ENCODE measurements at regions not wholly inside any gene's neighbourhood (a gene's known extent, or its start where the extent isn't known, plus 50 kb on each side); places are given as distances from the start of the nearest gene placed in this dataset.

- Histone ChIP-seq H3K79me2 (ENCODE audit: low read length) (0 out of 2 replicates have a peak, but pooled peaks cover 3% of the 10 kb centered on the region), H3K27ac (ENCODE audit: low read length) (no peak overlapping the region), H4K20me1 (ENCODE audit: insufficient read depth, low read depth, low read length) (no peaks in the 10 kb centered on the region)
Measured at GRCh38 chr2:22690096-22690495, 694.9 kb upstream of the KLHL29 start.

DNA sequence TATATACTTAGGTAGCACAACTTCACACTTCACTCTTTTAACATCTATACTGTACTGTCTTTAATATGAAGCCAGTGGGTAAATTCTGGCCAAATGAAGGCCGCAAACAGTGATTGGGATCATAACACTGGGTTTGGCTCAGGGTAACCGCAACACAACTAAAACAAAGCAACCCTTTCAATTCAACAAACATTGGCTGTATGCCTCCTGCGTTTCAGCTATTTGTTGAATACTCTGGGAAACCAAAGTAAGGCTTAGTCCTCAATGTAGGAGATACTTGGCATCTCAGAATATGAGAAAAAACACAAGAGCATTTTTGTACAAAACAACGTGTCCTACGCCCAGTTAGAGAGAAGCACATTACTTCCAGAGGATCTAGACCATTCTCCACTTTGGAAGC is 693.3 kb upstream of the KLHL29 start:
- peak overlapping the region; percentile 64 for H3K9ac ChIP-seq (ENCODE audit: low read length)
- no peaks in the 10 kb centered on the region for H3K27me3 ChIP-seq (ENCODE audit: low read length)
- H3K9me3 ChIP-seq (ENCODE audit: low read length): no peaks in the 10 kb centered on the region
- H3K27ac ChIP-seq (ENCODE audit: low read length): peak overlapping the region; percentile 97
- peak overlapping the region; percentile 26; the same call in 1 of the 2 replicates for H2AFZ ChIP-seq (ENCODE audit: low read length)
- no peaks in the 10 kb centered on the region for H3K9me2 ChIP-seq (replicated peaks; ENCODE audit: insufficient read depth, low read length)
- H3K4me3 ChIP-seq (ENCODE audit: low read length): peak overlapping the region; percentile 62
- H3K4me1 ChIP-seq (ENCODE audit: low read length): peaks cover 68% of the 10 kb centered on the region
- H3K4me2 ChIP-seq (ENCODE audit: low read depth, low read length, poor library complexity, severe bottlenecking): peak overlapping the region; percentile 79
- no peak for DNase-seq
- 0 out of 2 replicates have a peak, but pooled peaks cover 3% of the 10 kb centered on the region for H3K79me2 ChIP-seq (ENCODE audit: low read length)
- no peaks in the 10 kb centered on the region; the same call in 1 of the 2 replicates for H3K36me3 ChIP-seq (ENCODE audit: insufficient read depth, low read length)
- H4K20me1 ChIP-seq (ENCODE audit: insufficient read depth, low read depth, low read length): no peaks in the 10 kb centered on the region

More at GRCh38 chr2:22690096-22690495, 694.9 kb upstream of the KLHL29 start:
- H3K9me3 ChIP-seq (ENCODE audit: low read length): no peaks in the 10 kb centered on the region
- no peaks in the 10 kb centered on the region for H3K9me2 ChIP-seq (replicated peaks; ENCODE audit: insufficient read depth, low read length)
- no peak overlapping the region for H3K4me3 ChIP-seq (ENCODE audit: low read length)
- DNase-seq: no peak
- H3K27me3 ChIP-seq (ENCODE audit: low read length): no peaks in the 10 kb centered on the region
- no peak overlapping the region for H2AFZ ChIP-seq (ENCODE audit: low read length)
- H3K4me2 ChIP-seq (ENCODE audit: low read depth, low read length, poor library complexity, severe bottlenecking): peak overlapping the region; percentile 16
- peaks cover 52% of the 10 kb centered on the region for H3K4me1 ChIP-seq (ENCODE audit: low read length)
- H3K36me3 ChIP-seq (ENCODE audit: insufficient read depth, low read length): peaks cover 7% of the 10 kb centered on the region; the same call in 1 of the 2 replicates
- no peak overlapping the region for H3K9ac ChIP-seq (ENCODE audit: low read length)

DNA sequence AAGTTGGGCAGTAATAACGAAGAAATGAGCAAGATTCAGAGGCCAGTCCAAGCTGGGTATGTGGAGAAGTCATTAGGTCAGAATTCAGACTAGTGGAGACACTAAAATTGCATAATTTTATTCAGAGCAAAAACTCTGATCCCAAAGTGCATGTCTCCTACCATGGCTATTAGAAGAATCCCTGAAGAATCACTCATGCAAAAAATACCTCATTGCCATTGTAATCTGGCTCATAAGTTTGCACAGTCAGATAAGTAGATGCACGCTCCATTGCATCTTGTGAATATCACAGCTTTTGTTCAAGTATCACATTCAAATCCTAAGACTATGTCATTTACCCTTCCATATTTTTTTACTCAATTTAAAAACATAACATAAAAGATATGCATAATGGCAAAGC is 692.2 kb upstream of the KLHL29 start:
- H3K4me3 ChIP-seq (ENCODE audit: low read length): peak overlapping the region; percentile 62
- H3K79me2 ChIP-seq (ENCODE audit: low read length): 0 out of 2 replicates have a peak, but pooled peaks cover 3% of the 10 kb centered on the region
- H3K9me2 ChIP-seq (replicated peaks; ENCODE audit: insufficient read depth, low read length): no peaks in the 10 kb centered on the region
- no peaks in the 10 kb centered on the region for H3K27me3 ChIP-seq (ENCODE audit: low read length)
- peak overlapping the region; percentile 97 for H3K27ac ChIP-seq (ENCODE audit: low read length)
- DNase-seq: peak; percentile 91
- H2AFZ ChIP-seq (ENCODE audit: low read length): no peak overlapping the region
- peak overlapping the region; percentile 64 for H3K9ac ChIP-seq (ENCODE audit: low read length)
- peaks cover 74% of the 10 kb centered on the region for H3K4me1 ChIP-seq (ENCODE audit: low read length)
- peak overlapping the region; percentile 79 for H3K4me2 ChIP-seq (ENCODE audit: low read depth, low read length, poor library complexity, severe bottlenecking)
- no peaks in the 10 kb centered on the region for H4K20me1 ChIP-seq (ENCODE audit: insufficient read depth, low read depth, low read length)
- no peaks in the 10 kb centered on the region for H3K36me3 ChIP-seq (ENCODE audit: insufficient read depth, low read length)
- no peaks in the 10 kb centered on the region for H3K9me3 ChIP-seq (ENCODE audit: low read length)

DNA sequence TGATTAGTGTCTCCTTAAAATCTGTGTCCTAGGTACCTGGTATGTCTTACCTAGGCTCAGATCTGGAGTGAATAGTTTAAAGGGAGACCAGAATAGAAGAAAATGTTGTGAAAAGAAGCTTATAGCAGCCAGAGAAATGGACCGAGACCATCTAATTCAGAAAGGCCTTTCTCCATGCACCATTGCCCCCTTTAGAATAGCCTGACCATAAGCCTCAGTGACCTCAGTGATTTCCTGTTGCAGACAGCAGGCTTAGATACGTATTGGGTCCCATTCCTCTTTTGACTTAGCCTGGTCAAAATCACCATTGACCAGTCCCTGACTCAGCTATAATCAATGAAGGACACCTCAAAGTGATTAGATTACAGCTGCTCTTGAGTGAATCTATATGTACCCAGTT is 690.7 kb upstream of the KLHL29 start:
- Histone ChIP-seq H3K9me2 (replicated peaks; ENCODE audit: insufficient read depth, low read length) (no peaks in the 10 kb centered on the region), H3K36me3 (ENCODE audit: insufficient read depth, low read length) (no peaks in the 10 kb centered on the region), H2AFZ (ENCODE audit: low read length) (no peak overlapping the region), H3K27ac (ENCODE audit: low read length) (peak overlapping the region; percentile 97), H3K27me3 (ENCODE audit: low read length) (no peaks in the 10 kb centered on the region), H3K4me2 (ENCODE audit: low read depth, low read length, poor library complexity, severe bottlenecking) (peak overlapping the region; percentile 79), H3K4me1 (ENCODE audit: low read length) (peaks cover 85% of the 10 kb centered on the region), H4K20me1 (ENCODE audit: insufficient read depth, low read depth, low read length) (no peaks in the 10 kb centered on the region), H3K79me2 (ENCODE audit: low read length) (0 out of 2 replicates have a peak, but pooled peaks cover 3% of the 10 kb centered on the region), H3K9me3 (ENCODE audit: low read length) (no peaks in the 10 kb centered on the region), H3K4me3 (ENCODE audit: low read length) (peak overlapping the region; percentile 62), H3K9ac (ENCODE audit: low read length) (peak overlapping the region; percentile 64)
- DNase-seq: peak; percentile 82

DNA sequence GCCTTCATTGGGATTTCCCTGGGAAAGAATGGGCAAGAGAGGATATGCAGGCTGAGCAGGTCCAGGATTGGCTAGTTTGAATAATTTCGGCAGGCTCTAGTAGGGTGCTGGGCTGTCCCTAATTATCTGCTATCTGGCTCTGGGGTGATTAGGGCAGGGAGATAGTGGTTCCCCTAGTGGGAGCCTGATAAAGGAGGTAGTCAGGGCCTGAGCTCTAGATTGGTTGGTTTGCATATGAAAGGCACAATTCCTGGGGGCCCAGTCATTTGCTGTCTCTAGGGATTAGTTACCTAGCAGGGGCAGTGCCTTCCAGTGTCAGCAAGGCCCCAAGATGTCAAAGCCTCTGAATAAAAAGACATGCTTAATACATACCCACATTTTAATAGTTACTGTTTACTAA is 690.1 kb upstream of the KLHL29 start:
- H4K20me1 ChIP-seq (ENCODE audit: insufficient read depth, low read depth, low read length): no peaks in the 10 kb centered on the region

DNA sequence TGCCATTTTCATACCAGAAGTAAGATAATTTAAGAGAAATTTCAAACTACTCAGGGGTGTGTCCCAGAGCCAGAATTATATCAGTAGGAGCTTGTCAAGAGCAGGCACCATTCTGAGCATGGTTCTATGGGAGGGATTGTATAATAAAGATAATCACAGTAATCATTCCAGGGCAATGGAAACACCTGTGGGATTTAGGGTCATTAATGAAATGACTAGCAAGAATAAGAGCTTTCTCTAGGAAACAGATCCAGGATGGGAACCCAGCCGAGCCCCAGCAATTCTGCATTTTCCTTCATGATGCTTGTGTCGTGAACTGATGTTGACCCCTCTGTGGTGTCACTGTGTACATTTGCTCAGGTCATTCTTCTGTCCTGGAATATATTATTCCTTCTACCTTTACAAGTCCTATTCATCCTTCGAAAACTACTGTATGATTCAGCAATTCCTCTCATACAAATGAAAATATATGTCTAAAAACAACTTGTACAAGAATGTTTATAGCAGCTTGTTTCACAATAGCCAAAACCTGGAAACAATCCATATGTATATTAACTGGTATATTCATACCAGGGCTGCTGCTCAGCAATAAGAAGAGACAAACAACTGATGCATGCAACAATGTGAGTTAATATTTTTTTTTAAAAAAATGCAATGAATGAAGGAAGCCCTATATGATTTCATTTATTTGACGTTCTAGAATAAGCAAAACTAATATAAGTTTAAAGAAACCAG is 687.8 kb upstream of the KLHL29 start:
- Histone ChIP-seq H3K4me2 (ENCODE audit: low read depth, low read length, poor library complexity, severe bottlenecking) (no peak overlapping the region), H3K79me2 (ENCODE audit: low read length) (no peaks in the 10 kb centered on the region), H3K4me1 (ENCODE audit: low read length) (peaks cover 67% of the 10 kb centered on the region), H3K36me3 (ENCODE audit: insufficient read depth, low read length) (no peaks in the 10 kb centered on the region), H2AFZ (ENCODE audit: low read length) (no peak overlapping the region), H3K4me3 (ENCODE audit: low read length) (no peak overlapping the region), H3K27me3 (ENCODE audit: low read length) (no peaks in the 10 kb centered on the region), H3K9me3 (ENCODE audit: low read length) (no peaks in the 10 kb centered on the region), H3K27ac (ENCODE audit: low read length) (no peak overlapping the region), H3K9ac (ENCODE audit: low read length) (no peak overlapping the region), H4K20me1 (ENCODE audit: insufficient read depth, low read depth, low read length) (no peaks in the 10 kb centered on the region), H3K9me2 (replicated peaks; ENCODE audit: insufficient read depth, low read length) (no peaks in the 10 kb centered on the region)
- no peak for DNase-seq

More for the DNA sequence above, 690.1 kb upstream of the KLHL29 start:
- Histone ChIP-seq H2AFZ (ENCODE audit: low read length) (no peak overlapping the region), H3K27me3 (ENCODE audit: low read length) (no peaks in the 10 kb centered on the region), H3K27ac (ENCODE audit: low read length) (peak overlapping the region; percentile 97), H3K9me3 (ENCODE audit: low read length) (no peaks in the 10 kb centered on the region), H3K4me1 (ENCODE audit: low read length) (peaks cover 90% of the 10 kb centered on the region), H3K4me3 (ENCODE audit: low read length) (peak overlapping the region; percentile 62), H3K36me3 (ENCODE audit: insufficient read depth, low read length) (no peaks in the 10 kb centered on the region), H3K9me2 (replicated peaks; ENCODE audit: insufficient read depth, low read length) (no peaks in the 10 kb centered on the region), H3K9ac (ENCODE audit: low read length) (peak overlapping the region; percentile 64), H3K4me2 (ENCODE audit: low read depth, low read length, poor library complexity, severe bottlenecking) (peak overlapping the region; percentile 79), H3K79me2 (ENCODE audit: low read length) (0 out of 2 replicates have a peak, but pooled peaks cover 3% of the 10 kb centered on the region)
- peak; percentile 92 for DNase-seq

DNA sequence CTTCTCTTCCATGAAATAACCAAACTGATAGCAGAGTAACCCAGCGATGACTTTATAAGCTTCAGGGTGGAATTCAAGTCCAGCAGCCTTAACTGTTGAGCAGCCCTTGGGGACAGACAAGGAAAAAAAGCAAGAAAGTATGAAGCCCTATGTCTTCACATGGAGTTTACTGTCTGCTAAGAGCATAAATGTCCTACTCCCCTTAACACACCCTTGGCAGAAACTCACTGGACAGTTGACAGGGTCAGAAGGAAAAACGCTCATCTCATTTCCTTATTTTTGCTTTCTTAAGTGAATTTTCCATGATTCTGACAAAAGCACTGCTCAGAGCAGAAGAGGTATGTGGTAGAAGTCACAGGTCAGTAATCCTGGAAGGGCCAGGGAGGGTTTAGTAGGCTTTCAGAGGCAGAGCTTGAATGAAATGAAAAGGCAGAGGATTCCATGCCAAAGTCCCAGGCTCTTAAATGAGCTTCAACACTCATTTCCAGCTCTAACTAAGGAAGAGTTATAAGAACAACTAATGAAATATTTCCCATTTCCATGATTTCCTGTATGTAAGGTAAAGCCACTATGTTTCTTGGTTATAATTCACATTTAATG is 683.3 kb upstream of the KLHL29 start:
- DNase-seq: no peak
- H3K4me3 ChIP-seq (ENCODE audit: low read length): no peak overlapping the region
- H3K27me3 ChIP-seq (ENCODE audit: low read length): no peaks in the 10 kb centered on the region
- H2AFZ ChIP-seq (ENCODE audit: low read length): no peak overlapping the region
- H3K79me2 ChIP-seq (ENCODE audit: low read length): no peaks in the 10 kb centered on the region
- H4K20me1 ChIP-seq (ENCODE audit: insufficient read depth, low read depth, low read length): no peaks in the 10 kb centered on the region
- H3K9me2 ChIP-seq (replicated peaks; ENCODE audit: insufficient read depth, low read length): no peaks in the 10 kb centered on the region
- no peak overlapping the region for H3K4me2 ChIP-seq (ENCODE audit: low read depth, low read length, poor library complexity, severe bottlenecking)
- no peak overlapping the region for H3K9ac ChIP-seq (ENCODE audit: low read length)
- no peaks in the 10 kb centered on the region for H3K36me3 ChIP-seq (ENCODE audit: insufficient read depth, low read length)
- H3K9me3 ChIP-seq (ENCODE audit: low read length): no peaks in the 10 kb centered on the region
- no peak overlapping the region for H3K27ac ChIP-seq (ENCODE audit: low read length)
- H3K4me1 ChIP-seq (ENCODE audit: low read length): peaks cover 44% of the 10 kb centered on the region

DNA sequence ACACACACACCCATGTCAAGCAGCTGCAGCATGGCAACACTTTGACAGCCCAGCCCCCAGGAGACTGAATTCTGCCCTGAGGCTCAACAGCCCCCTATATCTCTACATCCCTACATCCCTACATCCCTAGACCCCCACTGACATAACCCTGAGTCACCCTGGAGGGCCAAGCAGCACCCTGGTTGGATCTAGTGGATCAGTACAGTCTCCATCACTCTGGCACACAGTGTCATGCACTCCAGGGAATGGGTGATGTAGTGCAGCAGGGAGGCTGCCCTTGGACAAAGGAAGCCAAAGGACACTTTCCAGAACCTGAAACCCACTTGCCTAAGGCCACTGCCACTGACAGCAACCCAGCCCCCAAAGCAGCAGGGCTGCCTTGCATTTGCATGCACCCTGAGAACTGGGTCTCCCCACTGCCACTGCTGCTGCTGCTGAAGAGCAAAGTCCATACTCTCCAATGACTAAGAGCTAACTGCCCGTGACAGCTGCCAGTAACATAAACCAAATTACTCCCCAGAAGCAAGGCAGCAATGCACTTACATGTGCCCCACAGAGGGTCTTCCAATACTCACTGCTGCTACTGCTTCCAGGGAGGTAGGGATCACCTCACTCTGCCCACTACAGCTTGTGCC is 681.6 kb upstream of the KLHL29 start:
- H3K27me3 ChIP-seq (ENCODE audit: low read length): no peaks in the 10 kb centered on the region
- H2AFZ ChIP-seq (ENCODE audit: low read length): 0 out of 2 replicates have a peak overlapping the region, but pooled peaks have one; percentile 18
- H3K79me2 ChIP-seq (ENCODE audit: low read length): no peaks in the 10 kb centered on the region
- H4K20me1 ChIP-seq (ENCODE audit: insufficient read depth, low read depth, low read length): no peaks in the 10 kb centered on the region
- H3K27ac ChIP-seq (ENCODE audit: low read length): no peak overlapping the region
- peak overlapping the region; percentile 31; the same call in 1 of the 2 replicates for H3K9ac ChIP-seq (ENCODE audit: low read length)
- no peaks in the 10 kb centered on the region for H3K9me3 ChIP-seq (ENCODE audit: low read length)
- H3K4me1 ChIP-seq (ENCODE audit: low read length): peaks cover 36% of the 10 kb centered on the region
- H3K4me2 ChIP-seq (ENCODE audit: low read depth, low read length, poor library complexity, severe bottlenecking): peak overlapping the region; percentile 51
- no peaks in the 10 kb centered on the region for H3K9me2 ChIP-seq (replicated peaks; ENCODE audit: insufficient read depth, low read length)
- no peaks in the 10 kb centered on the region for H3K36me3 ChIP-seq (ENCODE audit: insufficient read depth, low read length)
- peak overlapping the region; percentile 28; the same call in 1 of the 2 replicates for H3K4me3 ChIP-seq (ENCODE audit: low read length)
- DNase-seq: peak; percentile 69

Data from Karpas-422 (cell line).